Small intestine (tissue), 7 donors: ENCODE measurements at regions not wholly inside any gene's neighbourhood (a gene's known extent, or its start where the extent isn't known, plus 50 kb on each side); places are given as distances from the start of the nearest gene placed in this dataset.

Source experiments
- DNase-seq, 2 donors: peaks; one replicate each; pipeline versions ENCODE4 v3.0.0 to v3.0.0-alpha.2; 2013
- FAIRE-seq: peaks from 2 replicates; lab custom pipeline; 2012; peaks lifted over from hg19 to GRCh38; lab: Jason Lieb, UNC
- H3K27ac ChIP-seq, 3 donors: one replicate each; pipeline ENCODE4 v1.5.1; 2013; ENCODE audit warnings: low read length in 2 of 3, mild to moderate bottlenecking in 2 of 3, control low read depth in 1 of 3, inconsistent platforms in 1 of 3, low read depth in 1 of 3, moderate library complexity in 1 of 3
- H3K27me3 ChIP-seq, 3 donors: one replicate each; pipeline ENCODE4 v1.6.1; 2013; ENCODE audit warnings: low read length in 3 of 3, inconsistent platforms in 1 of 3; ENCODE audit not compliant: control insufficient read depth in 3 of 3, insufficient read depth in 3 of 3
- H3K36me3 ChIP-seq, 3 donors: one replicate each; pipeline ENCODE4 v1.6.1; 2013; ENCODE audit warnings: low read length in 3 of 3, inconsistent platforms in 1 of 3, low read depth in 1 of 3, mild to moderate bottlenecking in 1 of 3, moderate library complexity in 1 of 3; ENCODE audit not compliant: control insufficient read depth in 3 of 3, insufficient read depth in 2 of 3
- H3K4me1 ChIP-seq, 3 donors: one replicate each; pipeline ENCODE4 v1.6.1; 2013; ENCODE audit warnings: low read length in 2 of 3, inconsistent platforms in 1 of 3, low read depth in 1 of 3, mild to moderate bottlenecking in 1 of 3, moderate library complexity in 1 of 3; ENCODE audit not compliant: control insufficient read depth in 3 of 3, insufficient read depth in 2 of 3
- H3K4me3 ChIP-seq, 3 donors: one replicate each; pipeline ENCODE4 v1.5.1; 2013; ENCODE audit warnings: low read length in 3 of 3, control low read depth in 1 of 3, inconsistent platforms in 1 of 3, low read depth in 1 of 3, mild to moderate bottlenecking in 1 of 3, moderate library complexity in 1 of 3
- H3K9me3 ChIP-seq, 2 donors: one replicate each; pipeline ENCODE4 v1.6.1; 2013; ENCODE audit warnings: low read depth in 1 of 2, low read length in 1 of 2; ENCODE audit not compliant: control insufficient read depth in 2 of 2, insufficient read depth in 1 of 2
- WGBS, 3 donors: extraction: QIAGEN DNeasy Blood & Tissue Kit; methylation state at CpG; one replicate each; pipeline ENCODE4 v1.1.7; 2013; 5-methylcytosine and 5-hydroxymethylcytosine counted together
- donor health status: healthy with polysubstance abuse.
- donor health status: control.
- donor health status: control.
- donor health status: Bipolar disorder and iron deficiency.
- donor health status: healthy.

DNA sequence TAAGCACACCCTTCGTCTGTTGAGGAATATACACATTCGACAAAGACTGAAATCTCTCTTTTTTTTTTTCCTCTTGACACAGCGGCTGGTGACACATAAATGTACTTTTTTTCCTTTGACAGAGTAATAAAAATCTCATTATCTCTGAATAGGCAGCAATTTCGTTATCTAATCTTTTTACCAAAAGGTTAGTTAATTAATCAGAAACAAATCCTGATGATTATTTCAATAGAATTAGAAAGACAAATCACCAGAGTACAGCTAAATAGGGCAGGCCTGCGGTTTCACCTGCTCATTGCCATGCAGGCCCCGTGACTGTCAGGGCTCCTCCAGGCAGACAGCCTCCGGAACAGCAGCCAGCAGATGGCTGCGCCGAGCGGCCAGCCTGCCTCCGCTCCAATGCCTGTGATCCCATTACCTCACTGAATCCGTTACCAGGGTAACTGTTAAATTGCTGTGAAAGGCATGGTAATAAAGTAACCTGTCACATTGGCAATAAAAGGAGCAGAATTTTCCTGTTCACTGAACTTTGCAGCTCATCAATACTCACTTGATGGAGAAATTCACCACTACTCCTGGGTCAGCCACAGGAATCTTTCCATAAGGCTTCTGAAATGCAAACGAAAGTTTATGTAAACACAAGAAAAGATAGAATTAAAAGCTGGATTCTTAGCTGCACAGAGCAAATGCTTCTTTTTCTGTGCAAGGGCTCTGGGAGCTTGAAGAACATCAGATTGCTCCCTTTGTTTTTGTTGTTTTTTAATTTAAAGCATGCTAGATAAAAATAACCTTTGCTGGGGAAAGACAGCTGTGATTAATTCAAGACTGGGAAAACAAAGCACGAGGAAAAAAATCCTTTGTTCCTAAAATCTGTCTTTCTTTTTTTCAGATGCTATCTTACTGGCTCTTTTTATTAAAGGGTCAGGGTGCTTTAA is 666.4 kb upstream of the ZNF608 start:
- Histone ChIP-seq H3K4me3 (no peak overlapping the region), H3K27ac (peak overlapping the region in 2 of 3 donors; percentile 1 to 46), H3K36me3 (no peaks in the 10 kb centered on the region), H3K27me3 (no peaks in the 10 kb centered on the region), H3K4me1 (peaks cover 4 to 39% (median 19%) of the 10 kb centered on the region in 3 donors), H3K9me3 (no peaks in the 10 kb centered on the region)
- peak; percentile 76 to 93 for DNase-seq
- no peak for FAIRE-seq
- 7 to 26% (median 20%) methylated on average over 14 of the region's 14 CpGs for WGBS, 3 donors

DNA sequence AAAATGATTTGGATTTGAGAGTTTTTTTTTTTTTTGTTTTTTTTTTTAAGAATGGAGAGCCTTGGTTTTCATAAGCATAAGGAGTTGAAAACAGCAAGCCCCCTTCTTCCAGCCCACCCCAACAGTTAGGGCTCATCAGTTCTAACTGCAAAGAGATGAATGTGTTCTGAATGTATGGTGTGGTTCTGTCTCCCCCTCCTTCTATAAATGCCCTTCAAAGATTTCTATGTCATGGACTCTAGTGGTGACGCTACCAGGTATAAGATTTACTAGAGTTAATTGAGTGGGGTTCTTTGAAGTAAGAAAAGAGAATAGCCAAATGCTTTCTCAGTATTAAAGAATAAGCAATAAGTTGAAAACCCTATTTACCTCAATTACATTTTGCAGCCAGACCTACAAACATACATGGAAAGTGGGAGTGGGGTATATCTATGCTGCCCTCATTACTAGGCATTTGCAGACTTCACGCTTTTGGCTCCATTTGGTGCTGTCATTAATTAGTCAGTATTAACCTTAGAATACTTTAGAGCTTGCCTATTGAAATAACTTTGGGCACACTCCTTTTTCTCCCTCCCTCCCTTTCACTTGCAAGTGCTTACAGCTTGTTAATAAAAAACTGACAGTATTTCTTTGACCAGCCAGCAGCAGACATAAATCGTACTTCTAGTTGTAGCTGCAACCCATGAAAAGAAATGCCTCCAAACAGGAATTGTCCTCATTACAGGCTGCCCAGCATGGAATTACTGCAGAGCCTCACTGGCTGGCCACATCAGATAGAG is 667.2 kb upstream of the ZNF608 start:
- Histone ChIP-seq H3K27ac (no peak overlapping the region), H3K36me3 (no peaks in the 10 kb centered on the region), H3K27me3 (no peaks in the 10 kb centered on the region), H3K9me3 (no peaks in the 10 kb centered on the region), H3K4me1 (peaks cover 4 to 34% (median 19%) of the 10 kb centered on the region in 3 donors), H3K4me3 (no peak overlapping the region)
- FAIRE-seq (no peak), DNase-seq (no peak)
- 82 to 88% (median 86%) methylated on average over 3 of the region's 3 CpGs for WGBS, 3 donors

DNA sequence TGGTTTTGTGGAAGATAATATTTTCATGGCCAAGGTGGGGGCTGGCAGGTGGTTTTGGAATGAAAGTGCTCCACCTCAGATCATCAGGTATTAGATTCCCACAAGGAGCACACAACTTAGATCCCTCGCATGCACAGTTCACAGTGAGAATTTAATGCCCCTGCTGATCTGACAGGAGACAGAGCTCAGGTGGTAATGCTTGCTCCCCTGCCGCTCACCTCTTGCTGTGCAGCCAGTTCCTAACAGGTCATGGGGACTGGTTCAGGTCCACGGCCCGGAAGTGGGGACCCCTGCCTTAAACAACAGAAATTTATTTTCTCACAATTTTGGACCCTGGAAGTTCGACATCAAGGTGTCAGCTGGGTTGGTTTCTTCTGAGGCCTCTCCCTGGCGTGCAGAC is 668.7 kb upstream of the ZNF608 start:
- DNase-seq (no peak), FAIRE-seq (no peak)
- Histone ChIP-seq H3K9me3 (no peaks in the 10 kb centered on the region), H3K27ac (no peak overlapping the region), H3K27me3 (no peaks in the 10 kb centered on the region), H3K36me3 (no peaks in the 10 kb centered on the region), H3K4me1 (peaks cover 0 to 28% (median 10%) of the 10 kb centered on the region in 3 donors), H3K4me3 (no peak overlapping the region)
- WGBS, 3 donors = 94 to 95% (median 94%) methylated on average over 6 of the region's 6 CpGs

DNA sequence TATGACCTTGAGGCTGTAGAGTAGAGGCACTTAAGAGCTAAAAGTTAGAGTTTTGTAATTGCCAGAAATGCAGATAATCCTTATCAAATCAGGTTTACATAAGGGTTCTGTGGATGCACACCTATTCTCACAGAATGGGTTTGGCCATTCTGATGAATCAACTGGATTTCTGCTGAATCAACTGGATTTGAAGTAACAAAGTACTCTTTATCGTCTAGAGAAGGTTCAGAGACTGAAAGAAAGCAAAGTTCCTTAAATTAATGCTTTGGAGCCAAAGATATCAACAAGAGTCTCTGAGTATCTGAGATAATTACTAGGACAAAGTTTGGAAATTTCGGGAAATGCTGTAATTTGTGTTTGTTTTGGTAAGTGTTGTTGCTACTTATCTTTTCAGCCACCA is 669.6 kb upstream of the ZNF608 start:
- DNase-seq (peak in 1 of 2 donors; percentile 13), FAIRE-seq (no peak)

DNA sequence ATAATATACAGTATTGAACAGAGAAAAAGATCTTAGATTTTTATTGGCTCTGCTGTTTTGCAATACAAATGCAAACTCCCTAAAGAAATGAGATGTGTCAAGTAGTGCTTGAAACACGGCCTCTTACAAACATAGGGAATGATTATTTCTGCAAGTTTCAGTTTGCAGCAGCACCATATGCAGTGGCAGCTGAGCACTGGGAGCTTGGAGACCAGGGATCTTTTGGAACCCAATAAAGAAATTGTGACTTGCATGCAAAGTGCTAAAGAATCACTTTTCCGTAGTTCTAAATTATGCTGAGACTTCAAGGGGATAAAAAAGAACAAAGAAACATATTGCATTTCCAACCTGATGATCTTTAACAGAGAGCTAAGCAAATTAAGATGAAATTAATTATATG is 674.6 kb upstream of the ZNF608 start:
- H3K27me3 ChIP-seq = no peaks in the 10 kb centered on the region
- H3K27ac ChIP-seq = no peak overlapping the region
- FAIRE-seq (no peak), DNase-seq (no peak)
- no peaks in the 10 kb centered on the region for H3K9me3 ChIP-seq
- no peaks in the 10 kb centered on the region for H3K4me1 ChIP-seq
- H3K4me3 ChIP-seq = no peak overlapping the region
- H3K36me3 ChIP-seq = no peaks in the 10 kb centered on the region
- 89 to 90% (median 89%) methylated on average over 2 of the region's 2 CpGs for WGBS, 3 donors

More for the DNA sequence above, 669.6 kb upstream of the ZNF608 start:
- Histone ChIP-seq H3K4me1 (peaks cover 0 to 26% (median 7%) of the 10 kb centered on the region in 3 donors), H3K36me3 (no peaks in the 10 kb centered on the region), H3K27ac (no peak overlapping the region), H3K4me3 (no peak overlapping the region), H3K9me3 (no peaks in the 10 kb centered on the region), H3K27me3 (no peaks in the 10 kb centered on the region)
- 54 to 67% (median 63%) methylated on average over 2 of the region's 2 CpGs for WGBS, 3 donors

DNA sequence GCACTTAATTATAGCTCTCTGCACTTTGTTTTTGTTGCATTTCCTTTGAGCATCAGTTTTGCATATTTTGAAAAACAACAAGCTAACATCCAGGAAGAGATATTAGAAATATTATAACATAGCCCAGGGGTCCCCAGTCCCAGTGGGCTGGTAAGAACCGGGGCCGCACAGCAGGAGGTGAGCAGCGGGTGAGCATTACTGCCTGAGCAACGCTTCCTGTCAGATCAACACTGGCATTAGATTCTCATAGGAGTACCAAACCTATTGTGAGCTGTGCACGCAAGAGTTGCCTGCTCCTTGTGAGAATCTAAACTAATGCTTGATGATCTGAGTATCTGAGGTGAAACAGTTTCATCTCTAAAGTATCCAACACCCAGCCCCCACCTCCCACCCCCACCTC is 675.9 kb upstream of the ZNF608 start:
- no peak overlapping the region for H3K4me3 ChIP-seq
- no peak for FAIRE-seq

DNA sequence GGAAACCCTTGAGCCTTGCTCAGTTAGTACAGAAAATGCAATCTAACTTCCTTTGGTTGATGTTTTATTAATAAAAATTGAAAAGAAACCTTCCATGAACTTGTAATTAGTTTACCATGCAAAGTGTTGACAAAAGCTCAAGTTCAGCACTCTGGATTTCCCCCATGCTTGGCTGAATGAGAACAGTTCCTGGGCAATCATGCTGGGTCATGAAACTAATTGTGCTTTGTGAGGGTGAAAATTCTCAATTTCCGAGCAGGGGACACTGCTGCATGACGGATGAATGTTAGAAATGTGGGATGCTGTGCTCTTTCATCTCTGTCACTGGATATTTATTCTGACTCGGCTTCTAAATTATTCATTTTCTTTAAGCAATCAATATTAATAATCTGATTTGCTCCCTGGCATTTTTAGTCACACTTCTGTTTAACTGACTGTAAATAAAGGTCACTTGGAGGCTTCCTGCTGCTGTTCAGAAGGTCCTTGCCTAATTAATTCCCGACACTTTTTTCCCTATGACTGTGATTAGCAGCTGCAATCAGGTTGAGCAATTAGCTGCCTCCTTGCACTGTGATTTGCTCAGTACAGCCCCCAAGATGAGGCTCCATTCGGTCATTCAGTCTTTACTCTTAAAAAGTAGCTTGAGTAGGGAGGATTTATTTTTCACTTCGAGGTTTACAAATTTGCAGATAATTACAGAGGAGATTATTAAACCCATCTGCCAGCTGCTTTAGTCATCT is 678.1 kb upstream of the ZNF608 start:
- Histone ChIP-seq H3K27ac (no peak overlapping the region), H3K9me3 (no peaks in the 10 kb centered on the region), H3K27me3 (no peaks in the 10 kb centered on the region), H3K4me3 (no peak overlapping the region), H3K4me1 (no peaks in the 10 kb centered on the region), H3K36me3 (no peaks in the 10 kb centered on the region)
- no peak for FAIRE-seq
- 62 to 73% (median 63%) methylated on average over 6 of the region's 6 CpGs for WGBS, 3 donors
- no peak for DNase-seq

More for the DNA sequence above, 675.9 kb upstream of the ZNF608 start:
- Histone ChIP-seq H3K9me3 (no peaks in the 10 kb centered on the region), H3K27ac (no peak overlapping the region), H3K27me3 (no peaks in the 10 kb centered on the region), H3K4me1 (no peaks in the 10 kb centered on the region), H3K36me3 (no peaks in the 10 kb centered on the region)
- DNase-seq = no peak
- WGBS, 3 donors = 77 to 90% (median 88%) methylated on average over 5 of the region's 5 CpGs

DNA sequence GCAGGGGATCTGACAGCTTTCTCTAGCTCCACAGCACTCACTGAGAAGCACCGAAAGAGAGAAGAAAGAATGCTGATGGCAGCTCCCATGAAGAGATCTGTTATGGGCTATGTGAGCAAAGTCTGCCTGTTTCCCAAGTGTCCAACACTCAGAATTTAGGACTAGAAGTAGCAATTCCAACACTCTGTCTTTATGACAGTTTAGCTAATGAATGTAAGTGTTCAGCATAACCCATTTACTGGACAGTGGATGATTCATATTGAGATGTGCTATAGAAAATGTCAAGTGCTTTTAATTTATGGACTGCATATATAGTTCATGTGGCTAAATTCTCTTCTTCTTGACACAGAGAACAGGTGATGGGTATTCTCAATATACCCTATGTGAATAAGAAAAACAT is 683.1 kb upstream of the ZNF608 start:
- no peaks in the 10 kb centered on the region for H3K9me3 ChIP-seq
- H3K4me1 ChIP-seq = no peaks in the 10 kb centered on the region
- H3K36me3 ChIP-seq = no peaks in the 10 kb centered on the region
- no peak for DNase-seq
- 76 to 90% (median 86%) methylated on average over 1 of the region's 1 CpG for WGBS, 3 donors
- no peaks in the 10 kb centered on the region for H3K27me3 ChIP-seq
- H3K27ac ChIP-seq = no peak overlapping the region
- H3K4me3 ChIP-seq = no peak overlapping the region
- no peak for FAIRE-seq
